ENCODE measurements at regions not wholly inside any gene's neighbourhood (a gene's known extent, or its start where the extent isn't known, plus 50 kb on each side); places are given as distances from the start of the nearest gene placed in this dataset.

DNA sequence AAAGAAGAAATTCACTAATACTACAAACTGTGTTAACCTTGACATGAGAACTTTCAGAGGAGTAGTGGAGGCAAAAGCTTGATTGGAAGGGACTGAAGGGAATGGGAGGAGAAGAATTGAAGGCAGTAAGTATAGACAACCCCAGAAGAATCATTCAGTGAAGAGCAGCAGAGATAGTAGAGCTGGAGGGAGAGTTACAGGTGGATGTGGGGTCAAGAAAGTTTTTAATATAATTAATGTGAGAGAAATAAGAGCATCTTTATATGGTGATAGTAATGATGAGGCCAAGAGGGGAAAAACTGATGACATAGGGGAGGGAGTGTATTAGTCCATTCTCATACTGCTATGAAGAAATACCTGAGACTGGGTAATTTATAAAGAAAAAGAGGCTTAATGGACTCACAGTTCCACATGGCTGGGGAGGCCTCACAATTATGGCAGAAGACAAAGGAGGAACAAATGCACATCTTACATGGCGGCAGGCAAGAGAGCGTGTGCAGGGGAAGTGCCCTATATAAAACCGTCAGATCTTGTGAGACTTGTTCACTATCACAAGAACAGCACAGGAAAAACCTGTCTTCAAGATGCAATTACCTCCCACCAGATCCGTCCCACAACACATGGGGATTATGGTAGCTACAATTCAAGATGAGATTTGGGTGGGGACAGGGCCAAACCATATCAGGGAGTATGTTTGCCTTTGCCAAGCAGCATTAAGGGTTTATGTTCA lies 88.3 kb upstream of the PIK3CG start:
- TF ChIP-seq, protein P1, sequence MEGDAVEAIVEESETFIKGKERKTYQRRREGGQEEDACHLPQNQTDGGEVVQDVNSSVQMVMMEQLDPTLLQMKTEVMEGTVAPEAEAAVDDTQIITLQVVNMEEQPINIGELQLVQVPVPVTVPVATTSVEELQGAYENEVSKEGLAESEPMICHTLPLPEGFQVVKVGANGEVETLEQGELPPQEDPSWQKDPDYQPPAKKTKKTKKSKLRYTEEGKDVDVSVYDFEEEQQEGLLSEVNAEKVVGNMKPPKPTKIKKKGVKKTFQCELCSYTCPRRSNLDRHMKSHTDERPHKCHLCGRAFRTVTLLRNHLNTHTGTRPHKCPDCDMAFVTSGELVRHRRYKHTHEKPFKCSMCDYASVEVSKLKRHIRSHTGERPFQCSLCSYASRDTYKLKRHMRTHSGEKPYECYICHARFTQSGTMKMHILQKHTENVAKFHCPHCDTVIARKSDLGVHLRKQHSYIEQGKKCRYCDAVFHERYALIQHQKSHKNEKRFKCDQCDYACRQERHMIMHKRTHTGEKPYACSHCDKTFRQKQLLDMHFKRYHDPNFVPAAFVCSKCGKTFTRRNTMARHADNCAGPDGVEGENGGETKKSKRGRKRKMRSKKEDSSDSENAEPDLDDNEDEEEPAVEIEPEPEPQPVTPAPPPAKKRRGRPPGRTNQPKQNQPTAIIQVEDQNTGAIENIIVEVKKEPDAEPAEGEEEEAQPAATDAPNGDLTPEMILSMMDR (IDR thresholded peaks at IDR 0.05): no peak
- TF ChIP-seq POLR2A (IDR thresholded peaks at IDR 0.05) (no peak), EP300 (IDR thresholded peaks at IDR 0.05) (no peak), POLR2AphosphoS5 (IDR thresholded peaks at IDR 0.05) (no peak)

Measured in suprapubic skin (tissue), 4 donors.